Suppressor macrophage treated with lipopolysaccharide for 4 hours (primary cell): ENCODE measurements at regions not wholly inside any gene's neighbourhood (a gene's known extent, or its start where the extent isn't known, plus 50 kb on each side); places are given as distances from the start of the nearest gene placed in this dataset.
"Not testable (repeated sequence)": the region's sequence is repeated elsewhere in the genome, so short reads cannot be mapped to it uniquely, and the experiment has no call there.

Experiments used
- DNase-seq: peaks from one replicate; pipeline ENCODE4 v3.0.0-alpha.2; 2020

GRCh38 chr3:20700714-20701113 lies 514.7 kb upstream of the SGO1 start:
- no peak for DNase-seq

- DNase-seq, result no peak
These were observed 512.9 kb upstream of the SGO1 start for GRCh38 chr3:20698896-20699295.

GRCh38 chr3:20696388-20697150 lies 510.6 kb upstream of the SGO1 start:
- DNase-seq, result no peak

GRCh38 chr3:20692675-20693074 lies 506.7 kb upstream of the SGO1 start:
- DNase-seq, result no peak

- DNase-seq, result no peak
These were observed 497.9 kb upstream of the SGO1 start for GRCh38 chr3:20683910-20684309.

GRCh38 chr3:20682573-20682972 lies 496.6 kb upstream of the SGO1 start:
- no peak for DNase-seq

GRCh38 chr3:20680990-20681628 lies 495.1 kb upstream of the SGO1 start:
- no peak for DNase-seq

GRCh38 chr3:20673866-20674265 lies 487.9 kb upstream of the SGO1 start:
- DNase-seq, result no peak

GRCh38 chr3:20669675-20670074 lies 483.7 kb upstream of the SGO1 start:
- no peak for DNase-seq

GRCh38 chr3:20669184-20669583 lies 483.2 kb upstream of the SGO1 start:
- DNase-seq, result no peak

- DNase-seq, result no peak
These were observed 482.4 kb upstream of the SGO1 start for GRCh38 chr3:20668411-20668810.

- no peak for DNase-seq
These were observed 480.1 kb upstream of the SGO1 start for GRCh38 chr3:20666091-20666490.

GRCh38 chr3:20658491-20658890 lies 472.5 kb upstream of the SGO1 start:
- no peak for DNase-seq

GRCh38 chr3:20657560-20657959 lies 471.6 kb upstream of the SGO1 start:
- no peak for DNase-seq

GRCh38 chr3:20652231-20652986 lies 466.4 kb upstream of the SGO1 start:
- no peak for DNase-seq

GRCh38 chr3:20648921-20649381 lies 462.9 kb upstream of the SGO1 start:
- no peak for DNase-seq

- no peak for DNase-seq
These were observed 462.3 kb upstream of the SGO1 start for GRCh38 chr3:20648294-20648693.

- no peak for DNase-seq
These were observed 460.4 kb upstream of the SGO1 start for GRCh38 chr3:20646425-20646824.

- no peak for DNase-seq
These were observed 459.3 kb upstream of the SGO1 start for GRCh38 chr3:20645340-20645739.

- DNase-seq, result no peak
These were observed 451.7 kb upstream of the SGO1 start for GRCh38 chr3:20637729-20638128.

- no peak for DNase-seq
These were observed 436.3 kb upstream of the SGO1 start for GRCh38 chr3:20622304-20622703.

GRCh38 chr3:20618621-20619020 lies 432.6 kb upstream of the SGO1 start:
- DNase-seq, result not testable (repeated sequence)

- DNase-seq, result not testable (repeated sequence)
These were observed 432.2 kb upstream of the SGO1 start for GRCh38 chr3:20618181-20618580.

- DNase-seq, result not testable (repeated sequence)
These were observed 430.0 kb upstream of the SGO1 start for GRCh38 chr3:20615982-20616381.
